Gastroesophageal sphincter (tissue), 3 donors: ENCODE measurements at regions not wholly inside any gene's neighbourhood (a gene's known extent, or its start where the extent isn't known, plus 50 kb on each side); places are given as distances from the start of the nearest gene placed in this dataset.

ENCODE experiments used
- EP300 ChIP-seq: sonication (generic); formaldehyde crosslinking; IDR thresholded peaks from one replicate; pipeline ENCODE4 v1.6.1; 2017; ENCODE audit warnings: antibody characterized with exemption, mild to moderate bottlenecking
- TF ChIP-seq, protein P1 (sequence below), 4 experiments: fragments of 200-600 bp in 2 of 4; fragments of 450-650 bp in 2 of 4; sonication (generic) in 1 of 4; IDR thresholded peaks; one replicate each; pipeline ENCODE4 v1.5.1; 2017 to 2019; ENCODE audit warnings: antibody characterized with exemption in 4 of 4, mild to moderate bottlenecking in 2 of 4, moderate library complexity in 2 of 4

DNA sequence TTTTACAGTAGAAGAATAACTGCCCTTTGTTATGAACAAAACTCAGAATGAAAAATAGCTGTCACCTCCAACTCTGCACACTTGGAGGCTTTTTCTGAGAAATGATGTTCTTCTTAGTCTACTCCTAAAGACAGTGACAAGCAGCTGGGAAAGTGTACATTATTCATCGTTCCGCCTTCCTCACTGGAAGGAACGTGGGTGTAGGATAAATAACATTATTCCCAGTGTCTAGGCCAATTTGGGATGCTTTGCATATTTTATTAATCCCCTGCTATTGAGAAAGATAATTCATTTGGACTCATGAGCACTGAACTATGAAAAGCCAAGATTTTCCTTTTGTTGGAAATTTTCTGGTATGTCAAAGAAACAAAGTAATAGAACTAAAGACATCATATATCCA is 87.8 kb downstream of the VCX2 start:
- no peak for TF ChIP-seq EP300
- TF ChIP-seq, protein P1, sequence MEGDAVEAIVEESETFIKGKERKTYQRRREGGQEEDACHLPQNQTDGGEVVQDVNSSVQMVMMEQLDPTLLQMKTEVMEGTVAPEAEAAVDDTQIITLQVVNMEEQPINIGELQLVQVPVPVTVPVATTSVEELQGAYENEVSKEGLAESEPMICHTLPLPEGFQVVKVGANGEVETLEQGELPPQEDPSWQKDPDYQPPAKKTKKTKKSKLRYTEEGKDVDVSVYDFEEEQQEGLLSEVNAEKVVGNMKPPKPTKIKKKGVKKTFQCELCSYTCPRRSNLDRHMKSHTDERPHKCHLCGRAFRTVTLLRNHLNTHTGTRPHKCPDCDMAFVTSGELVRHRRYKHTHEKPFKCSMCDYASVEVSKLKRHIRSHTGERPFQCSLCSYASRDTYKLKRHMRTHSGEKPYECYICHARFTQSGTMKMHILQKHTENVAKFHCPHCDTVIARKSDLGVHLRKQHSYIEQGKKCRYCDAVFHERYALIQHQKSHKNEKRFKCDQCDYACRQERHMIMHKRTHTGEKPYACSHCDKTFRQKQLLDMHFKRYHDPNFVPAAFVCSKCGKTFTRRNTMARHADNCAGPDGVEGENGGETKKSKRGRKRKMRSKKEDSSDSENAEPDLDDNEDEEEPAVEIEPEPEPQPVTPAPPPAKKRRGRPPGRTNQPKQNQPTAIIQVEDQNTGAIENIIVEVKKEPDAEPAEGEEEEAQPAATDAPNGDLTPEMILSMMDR (IDR thresholded peaks at IDR 0.05): no peak
